HL-60 (cell line): ENCODE measurements at regions not wholly inside any gene's neighbourhood (a gene's known extent, or its start where the extent isn't known, plus 50 kb on each side); places are given as distances from the start of the nearest gene placed in this dataset.

Experiments used
- POLR2AphosphoS5 ChIP-seq: IDR thresholded peaks from 2 replicates; pipeline ENCODE4 v1.6.1; 2012; ENCODE audit warnings: low read depth
- TF ChIP-seq, protein P1 (sequence below): IDR thresholded peaks from one replicate; pipeline ENCODE4 v1.5.1; 2011; ENCODE audit warnings: low read length, control low read depth, inconsistent platforms; ENCODE audit not compliant: insufficient read depth
- TF ChIP-seq, protein P2 (sequence below): IDR thresholded peaks from 2 replicates; pipeline ENCODE4 v1.6.1; 2012; ENCODE audit warnings: low read depth; ENCODE audit not compliant: insufficient replicate concordance

DNA sequence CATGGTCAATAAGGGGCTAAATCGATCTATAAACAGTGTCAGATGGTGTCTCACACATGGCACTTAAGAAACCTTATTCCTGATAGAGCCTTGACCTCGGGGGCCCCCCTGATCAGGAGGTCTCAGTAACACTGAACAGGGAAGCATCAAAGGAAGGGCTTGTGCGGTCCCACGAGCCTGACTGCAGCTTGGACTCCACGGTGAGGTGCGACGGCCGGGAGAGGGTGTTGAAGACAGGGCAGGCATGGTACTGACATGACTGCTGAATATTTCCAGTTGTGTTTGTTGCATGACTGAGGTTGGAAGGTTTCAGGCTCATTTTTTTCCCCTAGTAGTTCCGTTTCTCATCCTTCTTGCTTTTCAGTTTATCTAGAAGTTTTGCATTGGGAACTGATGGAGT is 107.1 kb upstream of the JAG1 start:
- no peak for TF ChIP-seq POLR2AphosphoS5
- TF ChIP-seq, protein P1, sequence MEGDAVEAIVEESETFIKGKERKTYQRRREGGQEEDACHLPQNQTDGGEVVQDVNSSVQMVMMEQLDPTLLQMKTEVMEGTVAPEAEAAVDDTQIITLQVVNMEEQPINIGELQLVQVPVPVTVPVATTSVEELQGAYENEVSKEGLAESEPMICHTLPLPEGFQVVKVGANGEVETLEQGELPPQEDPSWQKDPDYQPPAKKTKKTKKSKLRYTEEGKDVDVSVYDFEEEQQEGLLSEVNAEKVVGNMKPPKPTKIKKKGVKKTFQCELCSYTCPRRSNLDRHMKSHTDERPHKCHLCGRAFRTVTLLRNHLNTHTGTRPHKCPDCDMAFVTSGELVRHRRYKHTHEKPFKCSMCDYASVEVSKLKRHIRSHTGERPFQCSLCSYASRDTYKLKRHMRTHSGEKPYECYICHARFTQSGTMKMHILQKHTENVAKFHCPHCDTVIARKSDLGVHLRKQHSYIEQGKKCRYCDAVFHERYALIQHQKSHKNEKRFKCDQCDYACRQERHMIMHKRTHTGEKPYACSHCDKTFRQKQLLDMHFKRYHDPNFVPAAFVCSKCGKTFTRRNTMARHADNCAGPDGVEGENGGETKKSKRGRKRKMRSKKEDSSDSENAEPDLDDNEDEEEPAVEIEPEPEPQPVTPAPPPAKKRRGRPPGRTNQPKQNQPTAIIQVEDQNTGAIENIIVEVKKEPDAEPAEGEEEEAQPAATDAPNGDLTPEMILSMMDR = no peak
- TF ChIP-seq, protein P2, sequence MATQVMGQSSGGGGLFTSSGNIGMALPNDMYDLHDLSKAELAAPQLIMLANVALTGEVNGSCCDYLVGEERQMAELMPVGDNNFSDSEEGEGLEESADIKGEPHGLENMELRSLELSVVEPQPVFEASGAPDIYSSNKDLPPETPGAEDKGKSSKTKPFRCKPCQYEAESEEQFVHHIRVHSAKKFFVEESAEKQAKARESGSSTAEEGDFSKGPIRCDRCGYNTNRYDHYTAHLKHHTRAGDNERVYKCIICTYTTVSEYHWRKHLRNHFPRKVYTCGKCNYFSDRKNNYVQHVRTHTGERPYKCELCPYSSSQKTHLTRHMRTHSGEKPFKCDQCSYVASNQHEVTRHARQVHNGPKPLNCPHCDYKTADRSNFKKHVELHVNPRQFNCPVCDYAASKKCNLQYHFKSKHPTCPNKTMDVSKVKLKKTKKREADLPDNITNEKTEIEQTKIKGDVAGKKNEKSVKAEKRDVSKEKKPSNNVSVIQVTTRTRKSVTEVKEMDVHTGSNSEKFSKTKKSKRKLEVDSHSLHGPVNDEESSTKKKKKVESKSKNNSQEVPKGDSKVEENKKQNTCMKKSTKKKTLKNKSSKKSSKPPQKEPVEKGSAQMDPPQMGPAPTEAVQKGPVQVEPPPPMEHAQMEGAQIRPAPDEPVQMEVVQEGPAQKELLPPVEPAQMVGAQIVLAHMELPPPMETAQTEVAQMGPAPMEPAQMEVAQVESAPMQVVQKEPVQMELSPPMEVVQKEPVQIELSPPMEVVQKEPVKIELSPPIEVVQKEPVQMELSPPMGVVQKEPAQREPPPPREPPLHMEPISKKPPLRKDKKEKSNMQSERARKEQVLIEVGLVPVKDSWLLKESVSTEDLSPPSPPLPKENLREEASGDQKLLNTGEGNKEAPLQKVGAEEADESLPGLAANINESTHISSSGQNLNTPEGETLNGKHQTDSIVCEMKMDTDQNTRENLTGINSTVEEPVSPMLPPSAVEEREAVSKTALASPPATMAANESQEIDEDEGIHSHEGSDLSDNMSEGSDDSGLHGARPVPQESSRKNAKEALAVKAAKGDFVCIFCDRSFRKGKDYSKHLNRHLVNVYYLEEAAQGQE = no peak
